GM21825 (cell line): ENCODE measurements at regions not wholly inside any gene's neighbourhood (a gene's known extent, or its start where the extent isn't known, plus 50 kb on each side); places are given as distances from the start of the nearest gene placed in this dataset.

Experiments used
- ATAC-seq: cut with Tn5 transposase; IDR thresholded peaks from one replicate; pipeline ENCODE4 v1.9.1; 2021; ENCODE audit warnings: mild to moderate bottlenecking, moderate library complexity; ENCODE audit not compliant: unreplicated experiment

GRCh38 chr16:50469744-50470321, 78.4 kb upstream of the NKD1 start:
- no peak for ATAC-seq

- no peak for ATAC-seq
Measured at GRCh38 chr16:50469121-50469743, 79.0 kb upstream of the NKD1 start.

- ATAC-seq: no peak
Measured at GRCh38 chr16:50468749-50469078, 79.5 kb upstream of the NKD1 start.

- no peak for ATAC-seq
Measured at GRCh38 chr16:50467943-50468748, 80.0 kb upstream of the NKD1 start.

- ATAC-seq: no peak
Measured at GRCh38 chr16:50467559-50467942, 80.6 kb upstream of the NKD1 start.

GRCh38 chr16:50466170-50466569, 82.0 kb upstream of the NKD1 start:
- no peak for ATAC-seq

- no peak for ATAC-seq
Measured at GRCh38 chr16:50464325-50465290, 83.6 kb upstream of the NKD1 start.

- ATAC-seq: no peak
Measured at GRCh38 chr16:50463581-50464324, 84.4 kb upstream of the NKD1 start.

- no peak for ATAC-seq
Measured at GRCh38 chr16:50462793-50463507, 85.2 kb upstream of the NKD1 start.

GRCh38 chr16:50461400-50461760, 86.8 kb upstream of the NKD1 start:
- no peak for ATAC-seq

GRCh38 chr16:50460538-50461399, 87.4 kb upstream of the NKD1 start:
- no peak for ATAC-seq

GRCh38 chr16:50459496-50460080, 88.6 kb upstream of the NKD1 start:
- no peak for ATAC-seq

- no peak for ATAC-seq
Measured at GRCh38 chr16:50458667-50459495, 89.3 kb upstream of the NKD1 start.

GRCh38 chr16:50457979-50458491, 89.2 kb upstream of the BRD7 start:
- no peak for ATAC-seq

GRCh38 chr16:50457423-50457822, 88.6 kb upstream of the BRD7 start:
- ATAC-seq: no peak

GRCh38 chr16:50455288-50455845, 86.6 kb upstream of the BRD7 start:
- no peak for ATAC-seq

GRCh38 chr16:50453446-50453845, 84.7 kb upstream of the BRD7 start:
- ATAC-seq: no peak
